Gastroesophageal sphincter (tissue), 4 donors: ENCODE measurements at regions not wholly inside any gene's neighbourhood (a gene's known extent, or its start where the extent isn't known, plus 50 kb on each side); places are given as distances from the start of the nearest gene placed in this dataset.

Source experiments
- ATAC-seq: fragments of 150-250 bp; one replicate; pipeline ENCODE4 v1.9.1; 2016; ENCODE audit warnings: mild to moderate bottlenecking, moderate library complexity
- H3K27ac ChIP-seq, 4 donors: fragments of 200-600 bp; sonication (generic) in 3 of 4; 1 replicate in 3 of 4; 2 replicates in 1 of 4; pipeline ENCODE4 v1.5.1; 2016 to 2019
- H3K27me3 ChIP-seq: fragments of 200-600 bp; sonication (generic); one replicate; pipeline ENCODE4 v1.5.1; 2019
- H3K36me3 ChIP-seq, 2 donors: fragments of 200-600 bp; sonication (generic); one replicate each; pipeline ENCODE4 v1.5.1; 2019; ENCODE audit warnings: control low read depth in 1 of 2
- H3K4me1 ChIP-seq, 3 donors: fragments of 200-600 bp; sonication (generic); 1 replicate in 2 of 3; 2 replicates in 1 of 3; pipeline ENCODE4 v1.5.1; 2016 to 2019; ENCODE audit warnings: control low read depth in 2 of 3
- H3K4me3 ChIP-seq, 2 donors: fragments of 200-600 bp; sonication (generic); one replicate each; pipeline ENCODE4 v1.5.1; 2019; ENCODE audit warnings: mild to moderate bottlenecking in 1 of 2, moderate library complexity in 1 of 2
- H3K9me3 ChIP-seq, 3 donors: fragments of 200-600 bp; sonication (generic); one replicate each; pipeline ENCODE4 v1.5.1; 2017 to 2019; ENCODE audit warnings: control low read depth in 2 of 3
- CTCF ChIP-seq, 4 experiments: fragments of 200-600 bp in 2 of 4; fragments of 450-650 bp in 2 of 4; sonication (generic) in 1 of 4; IDR thresholded peaks; one replicate each; pipeline ENCODE4 v1.5.1; 2017 to 2019; ENCODE audit warnings: antibody characterized with exemption in 4 of 4, mild to moderate bottlenecking in 2 of 4, moderate library complexity in 2 of 4
- EP300 ChIP-seq: sonication (generic); formaldehyde crosslinking; IDR thresholded peaks from one replicate; pipeline ENCODE4 v1.6.1; 2017; ENCODE audit warnings: antibody characterized with exemption, mild to moderate bottlenecking
- POLR2A ChIP-seq, 2 donors: fragments of 450-650 bp; IDR thresholded peaks; one replicate each; pipeline ENCODE4 v1.6.1; 2017; ENCODE audit warnings: antibody characterized with exemption in 2 of 2, mild to moderate bottlenecking in 2 of 2, moderate library complexity in 1 of 2
- POLR2AphosphoS5 ChIP-seq: sonication (generic); formaldehyde crosslinking; IDR thresholded peaks from one replicate; pipeline ENCODE4 v1.6.1; 2017; ENCODE audit warnings: antibody characterized with exemption
- WGBS, 2 donors: methylation state at CpG; one replicate each; pipeline ENCODE4 v1.1.5; 2018; ENCODE audit warnings: low coverage in 1 of 2; 5-methylcytosine and 5-hydroxymethylcytosine counted together

GRCh38 chrX:42094218-42094617, 170.9 kb upstream of the CASK start:
- H3K9me3 ChIP-seq, result no peaks in the 10 kb centered on the region
- TF ChIP-seq POLR2A (IDR thresholded peaks at IDR 0.05) (no peak), EP300 (no peak), POLR2AphosphoS5 (no peak), CTCF (IDR thresholded peaks at IDR 0.05) (no peak)
- no peaks in the 10 kb centered on the region for H3K27me3 ChIP-seq
- no peak overlapping the region for H3K27ac ChIP-seq
- WGBS, 2 donors, result 52 to 83% methylated on average over 1 to 3 of the region's 5 CpGs
- ATAC-seq, result no peak
- no peaks in the 10 kb centered on the region for H3K36me3 ChIP-seq
- no peaks in the 10 kb centered on the region for H3K4me1 ChIP-seq
- no peak overlapping the region for H3K4me3 ChIP-seq

DNA sequence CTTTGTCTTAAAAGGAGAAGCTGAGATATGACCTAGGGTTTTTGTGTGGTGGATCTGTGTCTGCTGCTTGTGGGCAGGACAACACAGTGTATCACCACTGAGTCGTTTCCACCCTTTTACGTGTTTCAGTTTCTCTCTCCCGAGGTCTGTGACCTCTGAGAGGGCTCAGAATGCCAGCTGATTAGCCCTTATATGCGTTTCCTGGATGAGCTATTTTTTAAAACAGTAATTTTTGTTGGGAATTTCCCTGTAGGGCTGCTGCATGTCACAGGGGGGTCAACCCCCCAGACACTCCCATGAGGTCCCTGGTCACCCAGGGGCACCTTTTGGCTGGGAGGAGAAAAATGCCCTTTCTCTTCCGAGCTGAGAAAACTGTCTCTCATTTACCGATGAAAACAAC, 170.4 kb upstream of the CASK start:
- Histone ChIP-seq H3K9me3 (no peaks in the 10 kb centered on the region), H3K27ac (no peak overlapping the region), H3K4me3 (no peak overlapping the region), H3K4me1 (no peaks in the 10 kb centered on the region), H3K36me3 (no peaks in the 10 kb centered on the region), H3K27me3 (no peaks in the 10 kb centered on the region)
- ATAC-seq, result no peak
- WGBS, 2 donors, result 50% methylated on average over 4 of the region's 6 CpGs; no CpG with 5 or more reads in 1 of the 2 donors
- TF ChIP-seq POLR2AphosphoS5, result no peak
- TF ChIP-seq EP300, result no peak
- TF ChIP-seq CTCF (IDR thresholded peaks at IDR 0.05), result no peak
- no peak for TF ChIP-seq POLR2A (IDR thresholded peaks at IDR 0.05)

DNA sequence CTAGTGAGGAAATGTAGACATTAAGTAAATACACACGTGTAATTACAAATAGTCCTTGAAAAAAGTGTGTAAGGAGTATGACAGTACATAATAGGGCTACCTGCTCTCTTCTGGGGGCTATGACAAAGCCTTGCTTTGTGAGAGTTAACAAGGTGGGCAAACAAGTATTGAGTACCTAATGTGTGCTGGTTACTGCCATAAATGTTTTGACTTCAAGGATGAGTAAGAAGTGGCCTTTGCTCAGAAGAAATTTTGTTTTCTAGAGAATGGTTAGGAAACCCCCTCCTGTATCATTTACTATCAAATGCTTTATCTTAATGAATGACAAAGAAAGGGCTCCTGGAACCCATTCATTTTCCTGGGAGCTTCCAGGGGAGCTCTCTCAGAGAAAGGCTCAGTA, 167.0 kb upstream of the CASK start:
- Histone ChIP-seq H3K36me3 (no peaks in the 10 kb centered on the region), H3K27me3 (no peaks in the 10 kb centered on the region), H3K27ac (no peak overlapping the region), H3K4me3 (no peak overlapping the region), H3K9me3 (no peaks in the 10 kb centered on the region), H3K4me1 (no peaks in the 10 kb centered on the region)
- TF ChIP-seq CTCF (IDR thresholded peaks at IDR 0.05) (no peak), EP300 (no peak), POLR2AphosphoS5 (no peak), POLR2A (IDR thresholded peaks at IDR 0.05) (no peak)
- 100% methylated on average over 1 of the region's 1 CpG; no CpG with 5 or more reads in 1 of the 2 donors for WGBS, 2 donors
- no peak for ATAC-seq

DNA sequence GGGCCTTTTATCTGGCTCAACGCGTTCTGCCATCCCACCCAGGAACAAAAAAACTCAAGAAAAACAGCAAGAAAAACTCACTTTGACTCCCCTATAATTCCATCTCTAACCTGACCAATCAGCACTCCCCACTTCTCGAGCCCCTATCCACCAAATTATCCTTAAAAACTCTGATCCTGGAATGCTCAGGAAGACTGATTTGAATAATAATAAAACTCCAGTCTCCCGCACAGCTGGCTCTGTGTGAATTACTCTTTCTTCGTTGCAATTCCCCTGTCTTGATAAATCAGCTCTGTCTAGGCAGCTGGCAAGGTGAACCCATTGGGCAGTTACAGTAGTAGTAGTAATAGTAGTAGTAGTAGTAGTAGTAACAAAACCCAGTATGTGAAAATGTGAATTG, 165.7 kb upstream of the CASK start:
- WGBS, 2 donors, result 61 to 91% methylated on average over 4 to 5 of the region's 5 CpGs
- ATAC-seq, result no peak

DNA sequence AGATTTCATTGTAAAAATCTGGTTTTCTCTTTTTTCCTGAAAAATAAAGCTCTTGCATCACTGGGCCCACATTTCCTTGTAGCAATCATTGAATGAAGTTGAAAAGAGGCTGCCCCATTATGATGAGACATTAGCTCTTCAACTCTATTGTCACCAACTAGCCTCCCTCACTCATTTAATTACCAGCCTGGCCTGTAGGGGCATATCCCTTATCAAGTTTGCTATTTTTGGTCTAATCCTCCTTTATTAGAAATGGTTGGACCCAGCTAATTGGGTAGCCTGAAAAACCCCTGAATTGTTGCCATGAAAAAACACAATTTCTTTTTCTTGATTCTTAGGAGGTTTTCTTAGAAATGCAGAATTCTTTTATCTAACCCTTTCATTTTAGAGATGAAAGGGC, 164.6 kb upstream of the CASK start:
- no peak overlapping the region for H3K4me3 ChIP-seq
- no peak for TF ChIP-seq POLR2A (IDR thresholded peaks at IDR 0.05)
- no peak for TF ChIP-seq CTCF (IDR thresholded peaks at IDR 0.05)
- TF ChIP-seq EP300, result no peak
- TF ChIP-seq POLR2AphosphoS5, result no peak
- H3K27ac ChIP-seq, result no peak overlapping the region
- ATAC-seq, result no peak
- H3K36me3 ChIP-seq, result no peaks in the 10 kb centered on the region
- H3K9me3 ChIP-seq, result no peaks in the 10 kb centered on the region
- H3K4me1 ChIP-seq, result no peaks in the 10 kb centered on the region
- H3K27me3 ChIP-seq, result no peaks in the 10 kb centered on the region

More for the DNA sequence above, 165.7 kb upstream of the CASK start:
- Histone ChIP-seq H3K9me3 (no peaks in the 10 kb centered on the region), H3K4me1 (no peaks in the 10 kb centered on the region), H3K27ac (no peak overlapping the region), H3K36me3 (no peaks in the 10 kb centered on the region), H3K27me3 (no peaks in the 10 kb centered on the region), H3K4me3 (no peak overlapping the region)
- TF ChIP-seq CTCF (IDR thresholded peaks at IDR 0.05) (no peak), EP300 (no peak), POLR2AphosphoS5 (no peak), POLR2A (IDR thresholded peaks at IDR 0.05) (no peak)
